ENCODE measurements at regions not wholly inside any gene's neighbourhood (a gene's known extent, or its start where the extent isn't known, plus 50 kb on each side); places are given as distances from the start of the nearest gene placed in this dataset.

DNA sequence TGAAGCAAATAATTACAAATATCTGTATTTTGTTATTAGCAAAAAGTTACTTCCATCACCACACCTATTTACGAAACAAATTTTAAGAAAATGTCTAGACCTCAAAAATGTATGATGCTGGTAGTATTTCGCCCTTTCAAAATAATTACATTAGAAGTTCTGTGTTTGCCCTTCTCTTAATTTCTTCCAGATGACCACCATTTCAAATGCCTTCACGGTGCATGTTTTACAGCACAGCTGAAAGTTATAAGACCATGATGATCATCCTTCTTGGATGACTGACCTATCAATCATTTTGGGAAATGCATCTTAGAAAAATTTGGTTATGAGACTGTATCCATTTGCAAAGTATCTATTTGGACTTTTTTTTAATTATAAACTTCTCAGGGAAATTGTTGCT lies 390.8 kb downstream of the SLITRK6 start:
- DNase-seq (ENCODE audit: insufficient read length, low spot score), result no peak
- no peak for FAIRE-seq

DNA sequence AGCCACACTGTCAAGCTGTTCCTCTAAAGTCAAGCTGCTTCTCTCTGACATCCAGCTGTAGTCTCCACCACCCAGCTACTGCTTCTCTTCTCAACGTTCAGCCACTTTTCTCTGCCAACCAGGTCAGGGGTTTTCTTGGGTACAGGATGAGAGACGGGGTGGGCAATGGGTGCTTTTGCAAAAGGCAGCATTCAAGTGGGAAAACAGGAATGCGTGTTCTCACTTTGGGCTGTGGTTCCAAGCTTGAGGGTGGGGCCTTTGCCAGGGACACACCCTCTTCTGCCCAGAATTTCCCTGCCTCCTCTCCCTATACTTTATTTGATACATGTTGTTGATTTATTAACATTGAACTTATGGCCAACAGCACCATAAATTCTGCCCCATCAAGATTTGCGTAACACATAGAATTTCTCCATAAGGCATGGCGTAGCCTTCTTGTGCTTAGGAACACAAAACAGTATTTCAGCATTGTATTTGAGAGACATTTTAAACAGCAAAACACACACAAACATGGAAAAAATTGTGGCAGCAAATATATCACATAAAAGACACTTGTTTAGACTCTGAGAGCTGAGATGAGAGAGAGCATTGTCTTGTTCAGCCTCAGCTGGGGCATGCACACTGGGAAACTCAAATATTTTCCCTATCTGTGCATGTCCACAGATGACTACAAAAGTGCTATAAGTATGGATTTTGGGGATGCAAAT lies 392.8 kb downstream of the SLITRK6 start:
- no peak for DNase-seq (ENCODE audit: insufficient read length, low spot score)

DNA sequence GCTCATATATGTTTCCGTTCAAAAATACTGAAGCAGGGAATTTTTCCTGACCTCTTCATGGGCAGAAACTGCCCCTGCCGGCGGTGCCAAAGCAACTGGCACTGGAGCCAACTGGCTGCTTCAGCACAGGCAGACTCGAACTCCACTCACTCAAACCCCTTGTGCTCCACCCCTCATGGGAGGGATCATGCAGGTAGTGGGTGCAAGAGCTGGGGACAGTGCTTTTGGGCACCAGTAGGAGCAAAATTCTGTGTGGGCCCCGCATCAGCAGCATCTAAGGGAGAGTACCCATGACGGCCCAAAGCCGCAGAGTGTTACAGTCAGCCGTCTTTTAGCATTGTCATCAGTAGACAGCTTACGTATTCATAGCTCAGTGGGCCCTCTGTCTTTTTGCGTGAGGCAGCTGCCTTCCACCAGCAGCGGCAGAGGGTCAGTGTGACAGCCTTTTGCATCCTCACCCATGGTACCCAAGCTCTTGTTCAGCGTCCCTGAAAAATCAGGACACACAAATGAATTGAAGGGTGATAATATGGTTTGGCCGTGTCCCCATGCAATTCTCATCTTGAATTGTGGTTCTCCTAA lies 393.8 kb downstream of the SLITRK6 start:
- FAIRE-seq (no peak), DNase-seq (ENCODE audit: insufficient read length, low spot score) (no peak)

More for the DNA sequence above, 392.8 kb downstream of the SLITRK6 start:
- FAIRE-seq, result no peak

DNA sequence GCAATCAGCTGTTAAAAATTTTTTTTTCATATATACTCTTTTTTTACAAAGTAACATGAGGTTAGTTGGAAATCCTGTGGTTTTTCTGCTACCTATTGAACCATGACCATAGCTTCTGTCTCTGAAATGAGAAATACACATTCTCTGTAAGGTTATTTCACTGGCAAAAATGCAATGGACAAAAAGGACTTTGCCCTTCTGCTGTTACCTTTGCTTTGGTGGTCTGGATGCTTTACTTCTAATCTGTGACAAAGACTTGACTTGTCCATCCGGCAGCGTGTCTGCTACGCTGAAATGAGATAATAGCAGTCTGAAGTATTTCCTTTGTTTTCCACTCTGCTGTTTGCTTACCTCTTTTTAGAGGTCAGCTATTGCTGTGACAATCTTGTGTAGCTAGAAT lies 412.8 kb downstream of the SLITRK6 start:
- no peak for FAIRE-seq

GRCh38 chr13:85383291-85383690 lies 415.9 kb downstream of the SLITRK6 start:
- FAIRE-seq, result no peak
- DNase-seq (ENCODE audit: insufficient read length, low spot score), result no peak

More for the DNA sequence above, 412.8 kb downstream of the SLITRK6 start:
- no peak for DNase-seq (ENCODE audit: insufficient read length, low spot score)

DNA sequence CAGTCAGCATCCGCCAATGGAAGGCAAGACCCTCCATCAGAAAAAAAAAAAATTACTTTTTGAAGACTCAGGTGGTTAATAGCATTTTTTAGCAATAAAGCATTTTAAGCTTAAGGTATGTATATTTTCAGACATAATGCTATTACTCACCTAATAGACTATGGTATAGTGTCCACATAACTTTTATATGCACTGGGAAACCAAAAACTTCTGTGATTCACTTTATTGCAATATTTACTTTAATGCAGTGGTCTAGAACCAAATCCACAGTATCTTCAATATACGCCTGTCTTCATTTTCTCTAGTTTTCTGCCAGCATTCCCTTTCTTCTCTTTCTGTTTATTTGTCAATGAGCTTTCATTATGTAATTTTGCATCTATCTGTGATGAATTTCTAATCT lies 418.1 kb downstream of the SLITRK6 start:
- no peak for FAIRE-seq
- no peak for DNase-seq (ENCODE audit: insufficient read length, low spot score)

GRCh38 chr13:85379991-85380390 lies 419.2 kb downstream of the SLITRK6 start:
- no peak for DNase-seq (ENCODE audit: insufficient read length, low spot score)
- FAIRE-seq, result no peak

GRCh38 chr13:85379433-85379832 lies 419.8 kb downstream of the SLITRK6 start:
- DNase-seq (ENCODE audit: insufficient read length, low spot score), result no peak
- FAIRE-seq, result no peak

- no peak for DNase-seq (ENCODE audit: insufficient read length, low spot score)
- FAIRE-seq, result no peak
Observed at GRCh38 chr13:85377783-85378182, 421.4 kb downstream of the SLITRK6 start.

DNA sequence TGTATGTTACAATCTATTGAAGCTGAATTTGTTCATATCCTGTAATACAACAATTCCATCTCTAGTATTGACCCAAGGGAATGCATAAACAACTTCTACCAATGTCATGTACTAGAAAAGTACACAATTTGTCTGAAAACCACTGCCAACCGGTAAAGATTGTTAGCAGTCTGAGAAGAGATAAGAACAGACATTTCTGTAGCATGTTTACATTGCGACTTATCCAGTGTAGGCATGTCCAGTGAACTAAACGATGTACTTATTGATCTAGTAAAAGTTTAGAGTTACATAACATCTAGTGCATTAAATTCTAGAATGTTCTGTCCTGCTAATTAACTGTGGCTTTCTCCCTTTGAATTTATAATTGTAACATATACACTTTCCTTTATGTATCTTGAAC lies 425.9 kb downstream of the SLITRK6 start:
- no peak for FAIRE-seq
- DNase-seq (ENCODE audit: insufficient read length, low spot score), result no peak

GRCh38 chr13:85371254-85371653 lies 428.0 kb downstream of the SLITRK6 start:
- no peak for DNase-seq (ENCODE audit: insufficient read length, low spot score)
- FAIRE-seq, result no peak

DNA sequence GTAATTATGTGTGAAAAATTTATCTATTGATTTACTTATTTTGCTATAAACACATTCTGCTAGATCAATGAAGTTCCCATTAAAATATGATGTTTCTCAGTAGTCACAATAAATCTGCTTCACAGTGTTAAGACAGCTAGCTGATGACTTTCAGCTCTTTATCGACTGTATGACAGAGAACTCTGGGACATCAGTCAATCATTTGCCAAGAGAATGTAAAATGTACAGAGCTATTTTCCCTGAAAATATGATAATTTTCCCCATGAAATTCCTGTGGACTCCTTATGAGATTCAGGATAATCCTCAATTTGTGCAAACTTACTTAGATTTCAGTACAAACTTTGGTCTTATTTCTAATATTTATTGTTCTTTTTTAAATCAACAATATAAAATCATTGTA lies 430.5 kb downstream of the SLITRK6 start:
- no peak for FAIRE-seq

GRCh38 chr13:85367887-85368286 lies 431.3 kb downstream of the SLITRK6 start:
- no peak for DNase-seq (ENCODE audit: insufficient read length, low spot score)
- FAIRE-seq, result no peak

More for the DNA sequence above, 430.5 kb downstream of the SLITRK6 start:
- no peak for DNase-seq (ENCODE audit: insufficient read length, low spot score)

DNA sequence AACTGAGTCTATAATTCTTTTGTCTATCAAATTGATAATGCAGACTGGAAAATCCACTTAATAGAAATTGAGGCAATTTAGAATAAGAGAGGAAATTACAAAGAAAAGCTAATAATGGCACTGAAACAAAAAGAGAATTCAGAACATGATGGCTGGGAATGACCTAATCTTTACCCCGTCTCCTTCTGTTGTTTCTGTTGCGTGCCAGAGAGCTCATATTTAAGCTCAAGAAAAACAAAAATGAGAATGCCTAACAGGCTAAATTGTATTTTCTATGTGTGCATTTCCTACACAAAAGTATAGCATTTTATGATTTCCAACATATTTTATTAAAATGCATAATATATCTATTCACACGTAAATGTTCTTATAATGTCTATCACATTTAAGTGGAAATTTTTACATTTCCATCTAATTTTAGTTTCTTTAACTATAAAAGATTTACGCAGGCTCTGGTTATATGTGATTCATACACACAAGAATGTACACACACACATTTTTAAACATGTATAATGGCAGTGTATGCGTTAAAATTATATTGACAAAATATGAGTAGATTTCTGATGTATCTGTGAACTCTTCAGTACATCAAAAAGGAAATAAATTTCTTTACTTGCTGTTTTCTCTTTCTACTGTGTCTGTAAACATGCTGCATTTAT lies 432.3 kb downstream of the SLITRK6 start:
- no peak for FAIRE-seq
- DNase-seq (ENCODE audit: insufficient read length, low spot score), result no peak

GRCh38 chr13:85363504-85363903 lies 435.7 kb downstream of the SLITRK6 start:
- FAIRE-seq (no peak), DNase-seq (ENCODE audit: insufficient read length, low spot score) (no peak)

DNA sequence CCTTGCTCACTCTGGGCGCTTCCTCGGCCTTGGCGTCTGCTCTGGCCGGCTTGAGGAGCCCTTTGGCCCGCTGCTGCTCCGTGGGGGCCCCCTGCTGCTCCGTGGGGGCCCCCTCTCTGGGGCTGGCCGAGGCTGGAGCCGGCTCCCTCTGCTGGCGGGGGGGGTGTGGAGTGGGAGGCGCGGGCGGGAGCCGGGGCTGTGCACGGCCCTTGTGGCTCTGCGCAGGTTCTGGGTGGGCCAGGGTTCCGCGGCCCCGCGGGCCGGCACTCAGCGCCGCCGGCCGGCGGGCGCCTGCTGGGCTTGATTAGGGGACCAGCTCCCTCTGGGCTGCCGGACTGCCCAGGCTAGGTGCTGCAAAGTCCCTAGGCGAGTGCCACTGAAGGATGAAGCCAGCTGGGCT lies 436.2 kb downstream of the SLITRK6 start:
- DNase-seq (ENCODE audit: insufficient read length, low spot score) (no peak), FAIRE-seq (no peak)

GRCh38 chr13:85347251-85347650 lies 452.0 kb downstream of the SLITRK6 start:
- FAIRE-seq, result no peak

DNA sequence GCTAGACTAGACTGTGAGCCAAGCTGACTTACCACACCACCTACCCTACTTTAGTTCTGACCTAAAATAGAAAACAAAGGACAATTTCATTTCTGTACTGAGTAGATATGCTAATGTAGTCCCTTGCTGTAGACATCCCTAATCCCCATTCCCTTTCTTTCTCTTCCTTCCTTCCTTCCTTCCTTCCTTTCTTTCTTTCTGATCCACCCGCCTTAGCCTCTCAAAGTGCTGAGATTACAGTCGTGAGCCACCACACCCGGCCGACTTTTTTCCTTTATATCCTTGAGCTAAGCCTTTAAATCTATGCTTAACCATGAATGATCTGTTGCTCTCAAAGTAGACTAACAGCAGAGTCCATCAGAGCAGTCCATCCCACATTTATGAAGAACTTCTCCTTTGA lies 465.0 kb downstream of the SLITRK6 start:
- no peak for FAIRE-seq

More at GRCh38 chr13:85347251-85347650, 452.0 kb downstream of the SLITRK6 start:
- DNase-seq (ENCODE audit: insufficient read length, low spot score), result no peak

DNA sequence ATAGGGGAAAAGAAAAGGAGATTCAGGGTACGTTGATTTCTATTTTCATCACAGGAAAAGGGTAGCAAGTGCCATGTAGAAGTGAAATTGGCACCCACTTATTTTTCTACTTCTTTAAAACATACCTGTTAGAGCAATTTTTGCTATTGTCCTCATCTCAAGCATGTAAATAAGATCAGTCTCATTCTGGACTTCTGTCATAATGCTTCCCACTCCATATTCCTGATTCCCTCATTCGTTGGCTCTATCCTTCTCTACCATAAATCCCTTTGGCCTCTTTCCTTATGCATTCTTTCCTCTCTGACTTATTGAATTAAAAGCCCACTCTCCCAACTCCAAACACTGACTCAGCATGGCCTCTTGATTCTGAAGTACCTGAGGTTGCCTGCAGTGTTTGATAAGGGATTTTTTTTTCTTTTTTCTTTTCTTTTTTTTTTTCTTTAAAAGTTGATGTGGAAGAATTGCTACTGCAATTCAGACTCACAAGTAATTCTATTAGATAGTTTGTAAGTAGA lies 465.7 kb downstream of the SLITRK6 start:
- DNase-seq (ENCODE audit: insufficient read length, low spot score) (no peak), FAIRE-seq (no peak)

More for the DNA sequence above, 465.0 kb downstream of the SLITRK6 start:
- no peak for DNase-seq (ENCODE audit: insufficient read length, low spot score)

DNA sequence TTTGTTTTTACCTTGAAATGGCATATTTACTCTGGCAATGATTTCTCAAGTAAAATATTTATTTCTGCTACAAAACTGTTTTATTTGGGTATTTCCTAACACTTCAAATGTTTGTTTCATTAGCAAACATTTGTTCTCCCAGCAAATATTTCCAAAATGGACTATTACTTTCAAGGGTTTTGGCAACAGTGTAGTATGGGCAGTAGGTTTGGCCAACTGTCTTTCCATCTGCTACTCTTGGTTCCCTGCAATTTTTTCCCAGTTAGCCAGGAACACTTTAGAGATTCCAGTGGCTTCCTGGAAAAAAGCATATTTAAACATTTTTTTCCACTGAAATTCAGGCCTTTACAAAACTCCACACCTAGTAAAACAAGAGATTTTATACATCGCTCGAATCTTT lies 466.6 kb downstream of the SLITRK6 start:
- FAIRE-seq, result no peak

GRCh38 chr13:85321734-85322133 lies 477.5 kb downstream of the SLITRK6 start:
- no peak for FAIRE-seq
- DNase-seq (ENCODE audit: insufficient read length, low spot score), result no peak

More for the DNA sequence above, 466.6 kb downstream of the SLITRK6 start:
- no peak for DNase-seq (ENCODE audit: insufficient read length, low spot score)

GRCh38 chr13:85317781-85318180 lies 481.4 kb downstream of the SLITRK6 start:
- DNase-seq (ENCODE audit: insufficient read length, low spot score) (no peak), FAIRE-seq (no peak)

Data from GM19239 (cell line).